ENCODE measurements at regions not wholly inside any gene's neighbourhood (a gene's known extent, or its start where the extent isn't known, plus 50 kb on each side); places are given as distances from the start of the nearest gene placed in this dataset.

DNA sequence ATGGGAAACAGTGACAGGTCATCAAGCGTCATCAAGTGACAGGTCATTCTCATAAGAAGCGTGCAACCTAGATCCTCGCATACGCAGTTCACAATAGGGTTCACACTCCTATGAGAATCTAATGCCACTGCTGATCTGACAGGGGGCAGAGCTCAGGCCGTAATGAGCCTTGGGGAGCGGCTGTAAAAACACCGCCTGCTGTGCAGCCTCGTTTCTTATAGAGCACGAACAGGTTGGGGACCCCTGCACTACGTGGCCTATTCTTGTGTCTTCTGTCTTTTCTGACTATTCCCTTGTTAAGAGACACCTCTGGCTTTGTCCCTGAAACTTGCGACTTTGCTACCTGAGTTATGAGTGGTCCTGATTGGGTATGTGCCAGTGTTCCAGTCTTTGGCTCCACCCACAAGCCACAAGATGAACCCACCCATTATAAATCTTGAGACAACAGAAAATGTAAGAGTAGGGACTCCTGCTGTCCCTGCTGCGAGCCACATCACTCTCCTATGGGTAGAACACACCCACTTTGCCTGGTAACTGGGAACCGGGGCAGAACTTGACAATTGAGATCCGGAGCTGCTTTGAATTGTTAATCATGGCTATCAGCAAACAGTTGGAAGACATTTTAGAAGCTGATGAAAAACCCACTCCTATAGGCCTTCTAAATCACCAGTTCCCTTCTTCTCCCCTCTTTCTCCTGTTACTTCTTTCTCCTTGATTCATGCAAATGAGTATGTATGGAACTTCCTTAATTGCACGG is 55.8 kb upstream of the EXOC4 start:
- Histone ChIP-seq H3K27me3 (ENCODE audit: control insufficient read depth in 2 of 2, insufficient read depth in 2 of 2, low read length in 2 of 2) (peaks cover 9% of the 10 kb centered on the region in 2 experiments), H3K4me2 (ENCODE audit: insufficient read depth, low read length) (no peak overlapping the region), H3K4me1 (ENCODE audit: control insufficient read depth, extremely low read depth, insufficient read depth, low read length) (no peaks in the 10 kb centered on the region), H3K9ac (replicated peaks; ENCODE audit: extremely low read depth, insufficient read depth, low read length) (no peak overlapping the region), H3K27ac (ENCODE audit: insufficient read depth, low read depth, low read length) (no peak overlapping the region), H3K4me3 (replicated peaks in 1 of 3; ENCODE audit: insufficient read depth in 1 of 3, low read depth in 1 of 3, low read length in 3 of 3) (no peak overlapping the region), H2AFZ (ENCODE audit: low read depth, low read length) (no peak overlapping the region), H3K79me2 (ENCODE audit: control insufficient read depth, insufficient read depth, low read length) (no peaks in the 10 kb centered on the region), H3K9me3 (replicated peaks; ENCODE audit: control insufficient read depth, insufficient read depth, low read length) (no peaks in the 10 kb centered on the region), H3K36me3 (ENCODE audit: control insufficient read depth in 2 of 2, extremely low read depth in 1 of 2, insufficient read depth in 2 of 2, low read length in 2 of 2) (no peaks in the 10 kb centered on the region), H4K20me1 (replicated peaks; ENCODE audit: control insufficient read depth, extremely low read depth, insufficient read depth, low read length) (no peaks in the 10 kb centered on the region), H3K9me1 (replicated peaks; ENCODE audit: control insufficient read depth, extremely low read depth, insufficient read depth, low read length) (no peaks in the 10 kb centered on the region)
- dilution Hi-C loops (cut with MboI; ENCODE audit: extremely low pct_ligation_motif_present, low sequenced_read_pairs): no loop called here
- DNase-seq (ENCODE audit: low read depth, low spot score): no peak
- intact Hi-C loops (cut with micrococcal nuclease): no loop called here
- CTCF ChIA-PET: no interaction called here
- TF ChIP-seq, protein P1, sequence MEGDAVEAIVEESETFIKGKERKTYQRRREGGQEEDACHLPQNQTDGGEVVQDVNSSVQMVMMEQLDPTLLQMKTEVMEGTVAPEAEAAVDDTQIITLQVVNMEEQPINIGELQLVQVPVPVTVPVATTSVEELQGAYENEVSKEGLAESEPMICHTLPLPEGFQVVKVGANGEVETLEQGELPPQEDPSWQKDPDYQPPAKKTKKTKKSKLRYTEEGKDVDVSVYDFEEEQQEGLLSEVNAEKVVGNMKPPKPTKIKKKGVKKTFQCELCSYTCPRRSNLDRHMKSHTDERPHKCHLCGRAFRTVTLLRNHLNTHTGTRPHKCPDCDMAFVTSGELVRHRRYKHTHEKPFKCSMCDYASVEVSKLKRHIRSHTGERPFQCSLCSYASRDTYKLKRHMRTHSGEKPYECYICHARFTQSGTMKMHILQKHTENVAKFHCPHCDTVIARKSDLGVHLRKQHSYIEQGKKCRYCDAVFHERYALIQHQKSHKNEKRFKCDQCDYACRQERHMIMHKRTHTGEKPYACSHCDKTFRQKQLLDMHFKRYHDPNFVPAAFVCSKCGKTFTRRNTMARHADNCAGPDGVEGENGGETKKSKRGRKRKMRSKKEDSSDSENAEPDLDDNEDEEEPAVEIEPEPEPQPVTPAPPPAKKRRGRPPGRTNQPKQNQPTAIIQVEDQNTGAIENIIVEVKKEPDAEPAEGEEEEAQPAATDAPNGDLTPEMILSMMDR (IDR thresholded peaks at IDR 0.05; ENCODE audit: extremely low read depth in 1 of 2, insufficient read depth in 1 of 2, low read depth in 1 of 2, low read length in 2 of 2): no peak
- no peak for TF ChIP-seq MYC (IDR thresholded peaks at IDR 0.05; ENCODE audit: low read depth, low read length)
- TF ChIP-seq, protein P2, sequence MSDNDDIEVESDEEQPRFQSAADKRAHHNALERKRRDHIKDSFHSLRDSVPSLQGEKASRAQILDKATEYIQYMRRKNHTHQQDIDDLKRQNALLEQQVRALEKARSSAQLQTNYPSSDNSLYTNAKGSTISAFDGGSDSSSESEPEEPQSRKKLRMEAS (IDR thresholded peaks at IDR 0.05; ENCODE audit: insufficient read depth, insufficient read length): no peak
- no peak for TF ChIP-seq EZH2 (IDR thresholded peaks at IDR 0.05; ENCODE audit: borderline replicate concordance, low read depth, low read length, severe bottlenecking)
- no peak for TF ChIP-seq POLR2A (IDR thresholded peaks at IDR 0.05; ENCODE audit: low read depth, low read length)
- no peak for TF ChIP-seq FOS (IDR thresholded peaks at IDR 0.05; ENCODE audit: borderline replicate concordance, insufficient read depth, low read length)
- TF ChIP-seq POLR2AphosphoS5 (IDR thresholded peaks at IDR 0.05; ENCODE audit: insufficient read depth, low read depth, low read length): no peak
- no peak for TF ChIP-seq JUN (IDR thresholded peaks at IDR 0.05; ENCODE audit: borderline replicate concordance, insufficient read depth, insufficient read length, low read depth)
- no peak for TF ChIP-seq GATA2 (IDR thresholded peaks at IDR 0.05; ENCODE audit: insufficient read depth, insufficient read length, low read depth, low read length)
- no peak for FAIRE-seq
- BruUV-seq (replicated peaks): no TSS peak
- POLR2A ChIA-PET: interaction anchor here (0.6 kb wide), 1 partner anchor 626 kb away, joined by 3 read pairs; no protein-coding TSS in a partner anchor
